Caco-2 (cell line): ENCODE measurements at regions not wholly inside any gene's neighbourhood (a gene's known extent, or its start where the extent isn't known, plus 50 kb on each side); places are given as distances from the start of the nearest gene placed in this dataset.

Experiments
- BruUV-seq: library from RNA; stranded (reverse); fragments of 400-500 nt; replicated peaks from 2 replicates; lab custom pipeline; 2021; lab: Mats Ljungman, UMichigan
- CTCF ChIA-PET: fragments of 300-600 bp; sonication (Branson Sonifier 250); formaldehyde crosslinking; loops from one replicate; lab custom pipeline; 2022; ENCODE audit warnings: antibody characterized with exemption; lab: Charles Lee
- POLR2A ChIA-PET: fragments of 300-600 bp; sonication (Branson Sonifier 250); formaldehyde crosslinking; loops from one replicate; lab custom pipeline; 2022; ENCODE audit warnings: antibody characterized with exemption; lab: Charles Lee
- DNase-seq, 2 experiments: peaks; one replicate each; pipeline versions ENCODE4 v3.0.0 to v3.0.0-alpha.2; 2020 to 2022
- H3K27me3 ChIP-seq: replicated peaks from 2 replicates; pipeline ENCODE4 v1.6.0; 2011; ENCODE audit warnings: low read length; ENCODE audit not compliant: control insufficient read depth, insufficient read depth
- H3K36me3 ChIP-seq: 2 replicates; pipeline ENCODE4 v1.5.1; 2011; ENCODE audit warnings: low read length; ENCODE audit not compliant: control insufficient read depth, insufficient read depth
- H3K4me1 ChIP-seq: fragments of 250-450 bp; sonication (Bioruptor Pico); 2 replicates; pipeline ENCODE4 v1.5.1; 2020; ENCODE audit warnings: mild to moderate bottlenecking
- H3K4me3 ChIP-seq: 2 replicates; pipeline ENCODE4 v1.5.1; 2011; ENCODE audit warnings: low read depth, mild to moderate bottlenecking, control low read depth, low read length
- H3K9me3 ChIP-seq: fragments of 250-450 bp; sonication (Bioruptor Pico); 2 replicates; pipeline ENCODE4 v1.5.1; 2020; ENCODE audit warnings: mild to moderate bottlenecking, moderate library complexity
- H3K27ac Mint-ChIP-seq: one replicate; pipeline ENCODE4 v1.8.0; 2022; ENCODE audit warnings: mixed read lengths; ENCODE audit not compliant: unreplicated experiment
- H3K27me3 Mint-ChIP-seq: one replicate; pipeline ENCODE4 v1.8.0; 2022; ENCODE audit warnings: mixed read lengths; ENCODE audit not compliant: insufficient read depth, unreplicated experiment
- H3K36me3 Mint-ChIP-seq: one replicate; pipeline ENCODE4 v1.8.0; 2022; ENCODE audit warnings: mild to moderate bottlenecking, mixed read lengths; ENCODE audit not compliant: insufficient read depth, unreplicated experiment
- H3K4me1 Mint-ChIP-seq: one replicate; pipeline ENCODE4 v1.8.0; 2022; ENCODE audit warnings: low read depth, mixed read lengths; ENCODE audit not compliant: unreplicated experiment
- H3K4me3 Mint-ChIP-seq: one replicate; pipeline ENCODE4 v1.8.0; 2022; ENCODE audit warnings: mild to moderate bottlenecking, moderate library complexity, mixed read lengths; ENCODE audit not compliant: unreplicated experiment
- H3K9me3 Mint-ChIP-seq: one replicate; pipeline ENCODE4 v1.8.0; 2022; ENCODE audit warnings: mixed read lengths; ENCODE audit not compliant: unreplicated experiment
- intact Hi-C: fragments of 100-400 bp; cut with micrococcal nuclease; formaldehyde crosslinking; loops from one replicate; pipeline ENCODE4 v1.10.0; 2022; ENCODE audit not compliant: unreplicated experiment
- TF ChIP-seq, protein P1 (sequence below), 2 experiments: fragments of 200-600 bp in 1 of 2; IDR thresholded peaks; 1 replicate in 1 of 2; 2 replicates in 1 of 2; pipeline versions ENCODE4 v1.5.1 to v1.8.0; 2011 to 2022; ENCODE audit warnings: antibody characterized with exemption in 1 of 2, control low read depth in 1 of 2, inconsistent platforms in 1 of 2, low read depth in 1 of 2, low read length in 1 of 2, mild to moderate bottlenecking in 1 of 2, moderate library complexity in 1 of 2; ENCODE audit not compliant: insufficient read depth in 1 of 2, severe bottlenecking in 1 of 2, unreplicated experiment in 1 of 2

DNA sequence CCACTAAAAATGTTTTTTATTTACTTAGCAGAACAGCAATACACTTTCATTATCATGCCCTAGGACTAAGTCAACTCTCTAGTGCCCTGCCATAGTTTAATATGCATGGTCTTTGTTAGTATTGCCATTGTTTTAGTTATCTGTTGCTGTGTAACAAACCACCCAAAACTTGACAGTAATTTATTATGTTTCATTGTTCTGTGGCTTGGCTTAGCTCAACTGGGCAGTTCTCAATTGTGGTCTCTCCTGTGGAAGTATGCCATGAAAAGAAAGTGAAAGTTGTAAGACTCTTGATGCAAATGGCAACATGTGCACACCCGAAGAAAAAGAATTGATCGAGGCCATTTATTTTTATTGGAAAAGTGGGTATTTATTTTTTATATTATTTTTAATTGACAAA, 206.3 kb upstream of the KCTD3 start:
- H3K27me3 Mint-ChIP-seq = peaks cover 2% of the 10 kb centered on the region
- no peaks in the 10 kb centered on the region for H3K9me3 ChIP-seq
- ChIA-PET POLR2A (no interaction called here), CTCF (no interaction called here)
- H3K36me3 ChIP-seq = no peaks in the 10 kb centered on the region
- intact Hi-C loops = no loop called here
- TF ChIP-seq, protein P1, sequence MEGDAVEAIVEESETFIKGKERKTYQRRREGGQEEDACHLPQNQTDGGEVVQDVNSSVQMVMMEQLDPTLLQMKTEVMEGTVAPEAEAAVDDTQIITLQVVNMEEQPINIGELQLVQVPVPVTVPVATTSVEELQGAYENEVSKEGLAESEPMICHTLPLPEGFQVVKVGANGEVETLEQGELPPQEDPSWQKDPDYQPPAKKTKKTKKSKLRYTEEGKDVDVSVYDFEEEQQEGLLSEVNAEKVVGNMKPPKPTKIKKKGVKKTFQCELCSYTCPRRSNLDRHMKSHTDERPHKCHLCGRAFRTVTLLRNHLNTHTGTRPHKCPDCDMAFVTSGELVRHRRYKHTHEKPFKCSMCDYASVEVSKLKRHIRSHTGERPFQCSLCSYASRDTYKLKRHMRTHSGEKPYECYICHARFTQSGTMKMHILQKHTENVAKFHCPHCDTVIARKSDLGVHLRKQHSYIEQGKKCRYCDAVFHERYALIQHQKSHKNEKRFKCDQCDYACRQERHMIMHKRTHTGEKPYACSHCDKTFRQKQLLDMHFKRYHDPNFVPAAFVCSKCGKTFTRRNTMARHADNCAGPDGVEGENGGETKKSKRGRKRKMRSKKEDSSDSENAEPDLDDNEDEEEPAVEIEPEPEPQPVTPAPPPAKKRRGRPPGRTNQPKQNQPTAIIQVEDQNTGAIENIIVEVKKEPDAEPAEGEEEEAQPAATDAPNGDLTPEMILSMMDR (IDR thresholded peaks at IDR 0.05; ENCODE audit: insufficient read depth in 1 of 2, low read depth in 1 of 2, low read length in 1 of 2, severe bottlenecking in 1 of 2, unreplicated experiment in 1 of 2) = no peak
- no peaks in the 10 kb centered on the region for H3K36me3 Mint-ChIP-seq
- no peak overlapping the region for H3K4me3 ChIP-seq
- no peak overlapping the region for H3K27ac Mint-ChIP-seq
- no peaks in the 10 kb centered on the region for H3K4me1 ChIP-seq
- no TSS peak for BruUV-seq
- no peaks in the 10 kb centered on the region for H3K4me1 Mint-ChIP-seq
- H3K9me3 Mint-ChIP-seq = no peaks in the 10 kb centered on the region
- no peaks in the 10 kb centered on the region for H3K27me3 ChIP-seq
- DNase-seq = no peak
- no peak overlapping the region for H3K4me3 Mint-ChIP-seq

DNA sequence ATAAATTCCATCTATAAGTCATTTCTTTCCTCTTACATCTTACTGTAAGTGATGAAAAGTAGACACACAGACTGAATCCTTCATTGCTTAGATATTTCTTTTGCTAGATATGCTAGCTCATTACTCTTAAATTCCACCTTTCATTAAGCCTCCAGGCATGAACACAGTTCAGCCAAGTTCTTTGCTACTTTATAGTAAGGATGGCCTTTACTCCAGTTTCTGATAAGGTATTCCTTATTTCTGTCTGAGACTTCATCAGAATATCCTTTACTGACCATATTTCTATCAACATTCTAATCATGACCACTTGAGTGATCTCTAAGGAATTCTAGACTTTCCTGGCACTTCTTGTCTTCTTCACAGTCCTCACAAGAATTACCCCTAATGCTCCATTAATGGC, 191.7 kb upstream of the KCTD3 start:
- Mint-ChIP-seq H3K27me3 (no peaks in the 10 kb centered on the region), H3K4me3 (no peak overlapping the region), H3K36me3 (no peaks in the 10 kb centered on the region), H3K9me3 (no peaks in the 10 kb centered on the region), H3K27ac (no peak overlapping the region), H3K4me1 (peaks cover 9% of the 10 kb centered on the region)
- H3K9me3 ChIP-seq = no peaks in the 10 kb centered on the region
- no TSS peak for BruUV-seq
- no peak overlapping the region for H3K4me3 ChIP-seq
- TF ChIP-seq, protein P1 (IDR thresholded peaks at IDR 0.05; ENCODE audit: insufficient read depth in 1 of 2, low read depth in 1 of 2, low read length in 1 of 2, severe bottlenecking in 1 of 2, unreplicated experiment in 1 of 2) = no peak
- POLR2A ChIA-PET = no interaction called here
- intact Hi-C loops = no loop called here
- H3K4me1 ChIP-seq = no peaks in the 10 kb centered on the region
- CTCF ChIA-PET = no interaction called here
- H3K36me3 ChIP-seq = no peaks in the 10 kb centered on the region
- DNase-seq = no peak
- no peaks in the 10 kb centered on the region for H3K27me3 ChIP-seq

DNA sequence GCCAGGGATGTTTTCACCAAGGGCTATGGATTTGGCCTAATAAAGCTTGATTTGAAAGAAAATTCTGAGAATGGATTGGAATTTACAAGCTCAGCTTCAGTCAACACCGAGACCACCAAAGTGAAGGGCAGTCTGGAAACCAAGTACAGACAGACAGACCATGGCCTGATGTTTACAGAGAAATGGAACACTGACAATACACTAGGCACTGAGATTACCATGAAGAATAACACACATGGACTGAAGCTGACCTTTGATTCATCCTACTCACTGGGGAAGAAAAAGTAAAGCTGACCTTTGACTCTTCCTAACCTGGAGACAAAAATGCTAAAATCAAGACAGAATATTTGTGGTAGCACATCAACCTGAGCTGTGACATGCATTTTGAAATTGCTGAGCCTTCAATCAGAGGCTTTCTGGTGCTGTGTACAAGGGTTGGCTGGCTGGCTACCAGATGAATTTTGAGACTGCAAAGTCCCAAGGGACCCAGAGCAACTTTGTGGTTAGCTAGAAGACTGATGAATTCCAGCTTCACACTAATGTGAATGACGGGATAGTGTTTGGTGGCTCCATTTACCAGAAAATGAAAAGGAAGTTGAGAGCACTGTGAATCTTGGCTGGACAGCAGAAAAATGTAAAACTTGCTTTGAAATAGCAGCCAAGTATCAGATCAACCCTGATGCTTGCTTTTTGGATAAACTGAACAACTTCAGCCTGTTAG, 190.4 kb upstream of the KCTD3 start:
- H3K36me3 ChIP-seq = no peaks in the 10 kb centered on the region
- TF ChIP-seq, protein P1 (IDR thresholded peaks at IDR 0.05; ENCODE audit: insufficient read depth in 1 of 2, low read depth in 1 of 2, low read length in 1 of 2, severe bottlenecking in 1 of 2, unreplicated experiment in 1 of 2) = no peak
- ChIA-PET POLR2A (no interaction called here), CTCF (no interaction called here)
- no peaks in the 10 kb centered on the region for H3K9me3 Mint-ChIP-seq
- H3K4me3 ChIP-seq = no peak overlapping the region
- DNase-seq = no peak
- H3K27ac Mint-ChIP-seq = no peak overlapping the region
- H3K9me3 ChIP-seq = no peaks in the 10 kb centered on the region
- no peaks in the 10 kb centered on the region for H3K36me3 Mint-ChIP-seq
- intact Hi-C loops = no loop called here
- no peaks in the 10 kb centered on the region for H3K27me3 ChIP-seq
- H3K4me1 Mint-ChIP-seq = peaks cover 9% of the 10 kb centered on the region
- H3K27me3 Mint-ChIP-seq = no peaks in the 10 kb centered on the region
- no TSS peak for BruUV-seq
- no peak overlapping the region for H3K4me3 Mint-ChIP-seq
- no peaks in the 10 kb centered on the region for H3K4me1 ChIP-seq
